ENCODE measurements at regions not wholly inside any gene's neighbourhood (a gene's known extent, or its start where the extent isn't known, plus 50 kb on each side); places are given as distances from the start of the nearest gene placed in this dataset.

DNA sequence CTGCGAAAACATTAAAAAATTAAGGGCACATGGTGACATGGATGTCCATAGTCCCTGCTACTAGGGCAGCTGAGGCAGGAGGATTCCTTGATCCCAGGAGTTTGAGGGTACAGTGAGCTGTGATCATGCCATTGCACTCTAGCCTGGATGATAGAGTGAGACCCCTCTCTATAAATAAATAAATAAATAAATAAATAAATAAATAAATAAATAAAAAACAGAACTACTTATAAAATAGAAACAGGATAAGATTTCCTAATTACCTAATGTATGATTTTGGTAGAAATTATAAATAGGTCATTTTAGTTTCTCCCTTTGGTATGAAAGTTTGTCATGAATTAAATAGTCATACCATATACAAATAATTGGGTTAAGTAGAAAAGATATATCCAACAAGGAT, 916.2 kb downstream of the GRIK2 start:
- TF ChIP-seq EED (CRISPR knock-in tag; IDR thresholded peaks at IDR 0.05) (no peak), TFDP2 (CRISPR knock-in tag; IDR thresholded peaks at IDR 0.05) (no peak)

Measured in HepG2 (cell line).